ENCODE measurements at regions not wholly inside any gene's neighbourhood (a gene's known extent, or its start where the extent isn't known, plus 50 kb on each side); places are given as distances from the start of the nearest gene placed in this dataset.

GRCh38 chr2:82317012-82317411, 2012.5 kb upstream of the LRRTM1 start:
- no peak for DNase-seq (ENCODE audit: low spot score)

- DNase-seq (ENCODE audit: low spot score) = no peak
Observed at GRCh38 chr2:82316586-82316985, 2012.0 kb upstream of the LRRTM1 start.

DNA sequence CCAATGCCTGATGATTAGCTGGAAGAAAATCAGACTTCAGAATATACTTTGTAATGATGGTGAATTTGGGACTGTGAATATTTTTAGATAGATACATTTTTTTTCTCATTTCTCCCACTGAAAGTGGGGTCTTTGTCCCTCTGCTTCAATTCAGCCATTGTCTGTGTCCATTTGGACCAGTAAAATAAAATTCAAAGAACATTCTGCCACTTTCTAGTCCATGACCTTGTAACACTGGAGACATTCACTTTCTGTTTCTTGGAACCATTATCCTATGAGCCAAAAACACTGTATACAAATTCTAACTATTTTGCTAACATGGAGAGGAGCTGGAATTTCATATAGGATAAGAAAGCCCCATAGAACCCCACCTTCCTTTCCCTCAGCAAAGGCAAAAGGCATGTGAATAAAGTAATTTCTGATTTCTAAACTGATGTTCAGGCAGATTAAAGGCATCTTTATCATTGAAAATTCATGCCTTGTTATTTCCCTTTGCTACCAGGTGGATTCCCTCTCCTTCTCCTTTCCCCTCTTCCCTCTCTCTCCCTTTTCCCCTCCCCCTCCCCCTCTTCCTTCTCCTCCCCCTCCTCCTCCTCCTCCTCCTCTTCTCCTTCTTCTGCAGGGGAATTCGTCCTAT, 2010.4 kb upstream of the LRRTM1 start:
- DNase-seq (ENCODE audit: low spot score) = peak; percentile 10

- no peak for DNase-seq (ENCODE audit: low spot score)
Observed at GRCh38 chr2:82307511-82307910, 2003.0 kb upstream of the LRRTM1 start.

- no peak for DNase-seq (ENCODE audit: low spot score)
Observed at GRCh38 chr2:82301506-82301905, 1997.0 kb upstream of the LRRTM1 start.

GRCh38 chr2:82289446-82289845, 1984.9 kb upstream of the LRRTM1 start:
- no peak for DNase-seq (ENCODE audit: low spot score)

DNA sequence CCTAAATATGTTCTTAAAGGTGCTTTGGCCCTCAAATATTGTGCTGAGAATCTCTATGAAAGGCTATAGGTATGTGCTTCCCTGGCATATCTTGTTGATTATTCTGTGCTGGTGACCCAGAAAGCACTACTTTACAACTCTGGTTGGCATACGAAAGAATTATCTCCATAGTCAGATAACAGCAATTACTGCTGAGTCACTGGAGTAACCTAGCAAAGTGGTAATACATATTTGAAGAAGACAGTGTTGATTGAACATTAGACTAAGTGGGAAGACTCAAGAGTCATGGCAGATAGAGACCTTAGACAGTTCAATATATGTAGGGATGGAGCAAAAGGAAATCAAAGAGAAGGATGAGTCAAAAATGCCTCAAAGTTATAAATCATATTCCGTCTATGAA, 1978.5 kb upstream of the LRRTM1 start:
- no peak for DNase-seq (ENCODE audit: low spot score)

- no peak for DNase-seq (ENCODE audit: low spot score)
Observed at GRCh38 chr2:82282111-82282882, 1977.7 kb upstream of the LRRTM1 start.

DNA sequence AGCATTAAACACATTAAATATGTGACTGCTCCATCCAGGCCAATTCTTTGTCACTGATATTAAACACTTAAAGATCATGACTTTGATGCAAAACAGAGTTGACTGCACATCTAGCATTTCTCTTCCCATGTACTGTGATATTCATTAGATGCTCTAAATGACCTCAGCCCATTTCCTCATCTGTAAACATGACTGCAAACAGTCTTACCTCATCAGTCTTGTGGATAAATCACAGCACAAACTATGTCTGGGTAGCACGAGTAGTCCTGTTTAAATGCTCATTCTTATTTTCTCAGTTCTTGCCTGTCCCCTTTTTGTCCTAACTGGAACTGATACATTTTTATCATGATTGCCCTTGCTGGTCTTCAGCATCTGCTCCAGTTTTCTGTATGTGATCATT, 1974.8 kb upstream of the LRRTM1 start:
- DNase-seq (ENCODE audit: low spot score) = no peak

DNA sequence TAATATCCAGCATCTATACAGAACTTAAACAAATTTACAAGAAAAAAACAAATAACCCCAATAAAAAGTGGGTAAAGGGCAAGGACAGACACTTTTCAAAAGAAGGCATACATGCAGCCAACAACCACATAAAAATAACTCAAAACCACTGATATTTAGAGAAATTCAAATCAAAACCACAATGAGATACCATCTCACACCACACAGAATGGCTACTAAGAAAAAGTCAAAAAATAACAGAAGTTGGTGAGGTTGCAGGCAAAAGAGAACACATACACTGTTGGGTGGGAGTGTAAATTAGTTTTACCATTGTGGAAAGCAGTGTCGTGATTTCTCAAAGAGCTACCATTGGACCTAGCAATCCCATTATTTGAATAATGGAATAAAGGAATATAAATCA, 1973.9 kb upstream of the LRRTM1 start:
- no peak for DNase-seq (ENCODE audit: low spot score)

DNA sequence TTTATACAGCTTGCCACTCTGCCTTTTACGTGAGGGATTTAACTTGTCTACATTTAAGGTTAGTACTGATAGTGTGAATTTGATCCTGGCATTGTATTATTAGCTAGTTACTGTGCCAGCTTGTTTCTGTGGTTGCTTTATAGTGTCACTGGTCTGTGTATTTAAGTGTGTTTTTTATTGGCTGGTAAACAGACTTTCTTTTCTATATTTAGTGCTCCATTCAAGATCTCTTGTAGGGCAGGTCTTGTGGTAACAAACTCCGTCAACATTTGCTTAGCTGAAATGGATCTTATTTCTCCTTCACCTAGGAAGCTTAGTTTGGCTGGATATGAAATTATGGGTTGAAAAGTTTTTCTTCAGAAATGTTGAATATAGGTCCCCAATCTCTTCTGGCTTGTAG, 1971.0 kb upstream of the LRRTM1 start:
- no peak for DNase-seq (ENCODE audit: low spot score)

DNA sequence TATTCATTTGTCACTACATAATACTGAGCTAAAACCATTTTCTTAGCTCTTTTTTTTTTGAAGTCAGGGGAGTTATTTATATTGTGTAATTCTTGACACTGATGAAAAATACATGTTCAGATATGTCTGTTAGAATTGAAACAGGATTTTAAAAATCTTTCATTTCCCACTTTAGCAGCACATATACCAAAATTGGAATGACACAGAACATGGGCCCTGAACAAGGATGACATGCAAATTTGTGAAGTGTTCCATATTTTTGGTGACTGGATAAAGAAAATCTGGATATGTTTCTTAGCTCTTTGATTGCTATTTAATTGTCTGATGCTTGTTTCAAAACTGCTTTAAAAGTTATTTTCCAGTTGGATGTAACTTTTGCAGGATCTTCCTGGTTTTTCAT, 1963.9 kb upstream of the LRRTM1 start:
- no peak for DNase-seq (ENCODE audit: low spot score)

DNA sequence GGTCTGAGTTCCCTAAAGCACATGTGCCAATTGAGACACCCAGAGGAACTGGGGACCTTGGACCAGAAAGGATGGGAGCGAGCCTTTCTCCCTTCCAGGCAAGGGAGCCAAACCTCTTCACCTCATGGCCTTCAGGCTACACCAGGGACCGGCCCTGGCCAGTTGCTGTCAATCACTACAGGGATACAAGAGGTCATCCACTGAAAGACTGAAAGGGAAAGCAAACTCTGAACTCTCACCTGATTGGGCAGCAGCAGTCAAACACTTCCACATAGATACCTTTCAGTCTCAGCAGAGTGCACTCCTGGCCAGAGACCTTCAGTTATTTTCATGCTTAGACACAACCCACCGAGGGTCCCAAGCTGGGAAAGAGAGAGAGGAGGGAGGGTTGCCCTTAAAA, 1956.0 kb upstream of the LRRTM1 start:
- no peak for DNase-seq (ENCODE audit: low spot score)

DNA sequence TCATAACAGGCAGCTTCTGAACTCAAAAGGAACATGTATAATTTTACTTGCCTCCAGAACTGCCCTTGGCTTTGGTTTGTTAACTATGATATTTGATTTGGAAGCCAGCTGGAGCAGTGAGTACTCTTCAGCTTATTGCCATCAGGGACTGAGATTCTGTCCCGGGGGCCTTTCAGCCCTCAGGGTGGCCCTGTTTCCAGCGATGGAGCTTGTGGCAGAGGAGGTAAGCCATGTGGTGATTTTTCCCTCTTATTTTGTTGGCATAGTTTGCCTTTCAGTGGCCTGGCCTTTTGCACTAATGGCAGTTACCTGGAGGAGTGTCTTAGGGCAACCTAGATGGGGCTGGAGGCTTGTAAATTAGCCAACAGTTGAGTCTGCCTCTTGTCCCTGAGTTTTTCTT, 1955.0 kb upstream of the LRRTM1 start:
- no peak for DNase-seq (ENCODE audit: low spot score)

GRCh38 chr2:82257796-82258555, 1953.4 kb upstream of the LRRTM1 start:
- DNase-seq (ENCODE audit: low spot score) = no peak

GRCh38 chr2:82256983-82257632, 1952.6 kb upstream of the LRRTM1 start:
- DNase-seq (ENCODE audit: low spot score) = no peak

DNA sequence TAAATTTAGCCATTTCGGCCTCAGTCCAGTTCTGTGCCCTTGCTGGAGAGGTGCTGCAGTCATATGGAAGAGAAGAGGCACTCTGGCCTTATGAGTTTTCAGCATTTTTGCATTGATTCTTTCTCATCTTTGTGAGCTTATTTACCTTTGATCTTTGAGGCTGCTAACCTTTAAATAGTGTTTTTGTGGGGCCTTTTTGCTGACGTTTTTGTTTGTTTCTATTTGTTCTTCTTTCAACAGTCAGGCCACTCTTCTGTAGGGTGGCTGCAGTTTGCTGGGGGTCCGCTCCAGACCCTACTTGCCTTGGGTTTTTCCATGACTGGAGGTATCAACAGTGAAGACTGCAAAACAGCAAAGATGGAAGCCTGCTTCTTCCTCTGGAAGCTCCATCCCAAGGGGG, 1951.7 kb upstream of the LRRTM1 start:
- DNase-seq (ENCODE audit: low spot score) = no peak

DNA sequence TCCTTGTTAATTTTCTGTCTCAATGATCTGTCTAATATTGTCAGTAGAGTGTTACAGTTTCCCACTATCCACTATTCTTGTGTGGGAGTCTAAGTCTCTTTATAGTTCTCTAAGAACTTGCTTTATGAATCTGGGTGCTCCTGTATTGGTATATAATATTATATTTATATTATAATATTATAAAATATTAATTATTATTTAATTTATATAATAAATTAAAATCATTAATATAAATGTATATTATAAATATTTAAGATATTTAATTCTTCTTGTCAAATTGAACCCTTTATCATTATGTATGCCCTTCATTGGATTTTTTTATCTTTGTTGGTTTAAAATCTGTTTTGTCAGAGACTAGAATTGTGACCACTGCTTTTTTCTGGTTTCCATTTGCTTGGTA, 1950.2 kb upstream of the LRRTM1 start:
- no peak for DNase-seq (ENCODE audit: low spot score)

DNA sequence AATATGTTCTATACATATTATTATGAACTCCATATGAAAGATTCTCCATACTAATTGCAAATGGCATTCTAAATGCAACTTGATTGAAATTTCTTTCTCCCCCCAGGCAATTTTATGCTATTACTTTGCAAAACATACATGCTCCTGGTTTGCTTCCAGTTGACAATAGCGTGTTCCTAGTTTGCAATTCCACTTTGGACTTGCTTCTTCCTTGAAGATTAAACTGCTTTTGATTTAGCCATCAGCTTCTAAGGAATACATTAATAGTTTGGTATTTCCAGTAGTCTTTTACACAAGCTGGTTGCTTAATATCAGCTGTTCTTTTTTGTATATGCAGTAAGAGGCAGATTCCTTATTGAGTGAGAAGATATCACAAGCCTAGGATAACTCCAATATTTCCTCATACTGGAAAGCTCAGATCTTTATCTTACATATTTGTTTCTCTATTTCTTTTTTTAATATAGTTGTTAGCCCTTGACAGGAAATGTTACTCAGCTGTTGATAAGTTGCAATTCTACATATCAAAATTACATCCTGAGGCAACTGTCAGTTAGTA, 1941.7 kb upstream of the LRRTM1 start:
- DNase-seq (ENCODE audit: low spot score) = no peak

GRCh38 chr2:82239176-82239575, 1934.6 kb upstream of the LRRTM1 start:
- DNase-seq (ENCODE audit: low spot score) = no peak

GRCh38 chr2:82237994-82238662, 1933.6 kb upstream of the LRRTM1 start:
- no peak for DNase-seq (ENCODE audit: low spot score)

All from putamen (tissue), 1 donor.